ENCODE measurements at regions not wholly inside any gene's neighbourhood (a gene's known extent, or its start where the extent isn't known, plus 50 kb on each side); places are given as distances from the start of the nearest gene placed in this dataset.
A peak's percentile ranks its signal among the peaks of the same experiment; 100 is the strongest.
"Not testable (repeated sequence)": the region's sequence is repeated elsewhere in the genome, so short reads cannot be mapped to it uniquely, and the experiment has no call there.

DNA sequence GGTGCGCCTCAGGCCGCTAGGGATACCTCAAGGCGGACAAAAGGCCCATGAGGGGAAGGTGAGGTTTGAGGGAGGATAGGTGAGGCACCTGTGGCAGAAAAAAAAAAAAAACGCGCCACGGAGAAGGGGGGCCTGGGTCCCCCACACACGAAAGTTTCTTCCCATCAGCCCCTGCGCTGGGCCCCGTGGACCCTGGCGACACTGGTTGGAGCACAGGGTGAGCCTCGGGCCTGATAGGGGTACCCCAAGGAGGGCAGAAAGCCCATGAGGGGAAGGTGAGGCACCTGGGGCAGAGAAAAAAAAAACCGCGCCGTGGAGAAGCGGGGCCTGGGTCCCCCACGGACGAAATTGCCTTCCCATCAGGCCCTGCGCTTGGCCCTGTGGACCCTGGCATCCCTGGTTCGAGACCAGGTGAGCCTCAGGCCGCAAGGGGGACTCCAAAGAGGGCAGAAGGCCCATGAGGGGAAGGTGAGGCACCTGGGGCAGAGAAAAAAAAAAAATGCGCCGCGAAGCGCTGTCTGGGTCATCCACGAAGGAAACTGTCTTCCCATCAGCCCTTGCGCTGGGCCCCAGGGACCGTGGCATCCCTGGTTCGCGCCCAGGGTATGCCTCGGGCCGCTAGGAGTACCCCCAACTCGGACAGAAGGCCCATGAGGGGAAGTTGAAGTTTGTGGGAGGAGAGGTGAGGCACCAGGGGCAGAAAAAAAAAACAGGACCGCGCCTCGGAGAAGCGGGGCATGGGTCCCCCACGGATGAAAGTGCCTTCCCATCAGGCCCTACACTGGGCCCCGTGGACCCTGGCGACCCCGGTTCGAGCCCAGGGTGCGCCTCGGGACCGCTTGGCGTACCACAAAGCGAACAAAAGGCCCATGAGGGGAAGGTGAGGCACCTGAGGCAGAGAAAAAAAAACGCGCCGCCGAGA lies 226.2 kb downstream of the CCDC74A start:
- DNase-seq, result no peak

DNA sequence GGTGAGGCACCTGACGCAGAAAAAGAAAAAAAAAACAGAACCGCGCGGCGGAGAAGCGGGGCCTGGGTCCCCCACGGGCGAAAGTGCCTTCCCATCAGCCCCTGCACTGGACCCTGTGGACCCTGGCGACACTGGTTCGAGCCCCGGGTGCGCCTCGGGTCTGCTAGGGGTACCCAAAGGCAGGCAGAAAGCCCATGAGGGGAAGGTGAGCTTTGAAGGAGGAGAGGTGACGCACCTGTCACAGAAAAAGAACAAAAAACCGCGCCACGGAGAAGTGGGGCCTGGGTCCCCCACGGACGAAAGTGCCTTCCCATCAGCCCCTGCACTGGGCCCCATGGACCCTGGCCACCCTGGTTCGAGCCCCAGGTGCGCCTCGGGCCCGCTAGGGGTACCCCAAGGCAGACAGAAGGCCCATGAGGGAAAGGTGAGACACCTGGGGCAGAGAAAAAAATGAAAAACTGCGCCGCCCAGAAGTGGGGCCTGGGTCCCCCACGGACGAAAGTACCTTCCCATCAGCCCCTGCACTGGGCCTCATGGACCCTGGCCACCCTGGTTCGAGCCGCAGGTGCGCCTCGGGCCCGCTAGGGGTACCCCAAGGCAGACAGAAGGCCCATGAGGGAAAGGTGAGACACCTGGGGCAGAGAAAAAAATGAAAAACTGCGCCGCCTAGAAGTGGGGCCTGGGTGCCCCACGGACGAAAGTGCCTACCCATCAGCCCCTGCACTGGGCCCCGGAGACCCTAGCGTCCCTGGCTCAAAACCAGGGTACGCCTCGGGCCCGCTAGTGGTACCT lies 227.4 kb downstream of the CCDC74A start:
- no peak for DNase-seq

DNA sequence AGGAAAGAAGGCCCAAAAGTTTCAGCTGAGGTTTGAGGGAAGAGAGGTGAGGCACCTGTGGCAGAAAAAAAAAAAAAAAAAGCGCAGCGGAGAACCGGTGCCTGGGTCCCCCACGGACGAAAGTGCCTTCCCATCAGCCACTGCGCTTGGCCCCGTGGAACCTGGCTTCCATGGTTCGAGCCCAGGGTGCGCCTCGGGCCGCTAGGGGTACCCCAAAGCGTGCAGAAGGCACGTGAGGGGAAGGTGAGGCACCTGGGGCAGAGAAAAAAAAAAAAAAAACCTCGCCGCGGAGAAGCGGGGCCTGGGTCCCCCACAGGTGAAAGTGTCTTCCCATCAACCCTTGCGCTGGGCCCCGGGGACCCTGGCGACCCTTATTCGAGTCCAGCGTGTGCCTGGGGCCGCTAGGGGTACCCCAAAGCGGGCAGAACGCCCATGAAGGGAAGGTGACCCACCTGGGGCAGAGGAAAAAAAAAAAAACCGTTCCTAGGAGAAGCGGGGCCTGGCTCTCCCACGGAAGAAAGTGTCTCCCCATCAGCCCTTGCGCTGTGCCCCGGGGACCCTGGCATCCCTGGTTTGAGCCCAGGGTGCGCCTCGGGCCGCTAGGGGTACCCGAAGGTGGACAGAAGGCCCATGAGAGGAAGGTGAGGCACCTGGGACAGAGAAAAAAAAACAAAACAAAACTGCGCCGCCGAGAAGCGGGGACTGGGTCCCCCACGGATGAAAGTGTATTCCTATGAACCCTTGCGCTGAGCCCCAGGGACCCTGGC lies 228.6 kb downstream of the CCDC74A start:
- no peak for DNase-seq

DNA sequence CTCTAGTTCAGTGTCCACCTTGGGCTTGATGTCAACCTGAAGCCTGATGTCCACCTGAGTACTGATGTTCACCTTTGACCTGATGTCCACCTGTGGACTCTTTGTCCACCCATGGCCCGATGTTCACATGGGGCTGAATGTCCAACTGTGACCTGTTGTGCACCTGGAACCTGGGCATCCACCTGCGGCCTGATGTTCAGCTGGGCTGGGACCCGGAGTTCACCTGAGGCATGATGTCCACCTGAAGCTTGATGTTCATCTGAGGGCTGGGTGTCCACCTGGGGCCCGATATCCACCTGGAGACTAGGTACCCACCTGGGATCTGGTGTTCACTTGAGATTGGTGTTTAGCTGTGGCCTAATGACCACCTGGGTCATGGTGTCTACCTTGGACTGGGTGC lies 231.3 kb downstream of the CCDC74A start:
- not testable (repeated sequence) for DNase-seq

DNA sequence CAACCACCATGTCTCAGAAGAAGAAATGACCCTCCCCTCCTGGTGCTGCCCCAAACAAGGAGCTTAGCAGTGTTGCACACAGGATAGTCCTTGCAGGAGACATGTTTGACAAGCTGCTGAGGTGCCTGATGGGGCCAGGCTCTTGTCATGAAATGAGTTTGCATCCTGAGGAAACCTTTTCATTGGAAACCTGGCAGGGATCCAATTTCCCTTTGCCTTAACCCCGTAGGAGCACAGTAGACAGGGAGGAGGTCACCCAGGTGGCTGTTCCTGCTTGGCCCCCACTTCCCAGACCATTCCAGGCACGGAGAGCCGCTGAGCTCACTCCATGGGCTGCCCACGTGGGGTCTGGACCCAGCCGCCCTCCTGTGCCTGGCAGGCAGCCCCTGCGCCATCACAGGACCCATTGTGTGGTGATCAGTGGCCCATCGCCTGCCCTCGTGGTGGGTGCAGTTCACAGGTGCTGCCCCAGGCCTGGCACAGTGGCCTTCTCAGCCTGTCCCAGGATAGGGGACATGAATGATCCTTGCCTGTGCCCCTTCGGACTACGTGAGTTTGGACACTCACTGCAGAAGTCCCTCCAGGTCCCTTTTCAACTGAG lies 247.4 kb downstream of the CCDC74A start:
- DNase-seq, result not testable (repeated sequence)

DNA sequence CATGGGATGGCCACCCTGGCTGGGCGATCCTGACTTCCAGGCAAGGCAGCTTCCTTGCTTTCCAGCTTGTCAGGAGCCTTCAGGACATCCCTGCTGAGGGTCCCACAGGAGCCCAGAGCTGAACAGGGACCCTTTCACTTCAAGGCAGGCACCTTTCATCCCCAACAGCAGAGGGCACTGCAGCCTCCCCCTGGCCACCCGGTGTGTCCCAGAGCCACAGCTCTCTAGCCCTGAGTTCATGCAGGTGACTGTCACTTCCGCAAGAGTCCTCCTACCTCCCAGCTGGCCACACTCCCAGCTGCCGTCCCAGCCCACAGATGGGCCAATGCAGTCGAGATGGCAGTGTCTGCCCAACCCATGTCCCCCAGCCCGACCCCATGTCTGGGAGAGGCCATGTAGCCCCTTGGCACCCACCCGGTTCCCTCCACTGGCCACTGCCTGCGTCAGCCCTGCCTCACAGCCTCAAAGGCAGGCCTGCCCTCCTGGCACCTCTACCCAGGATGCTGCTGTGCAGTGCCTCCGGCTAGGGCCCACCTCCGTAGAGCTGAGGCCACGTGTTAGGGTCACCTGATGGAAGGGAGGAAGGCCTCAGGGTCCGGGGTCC lies 248.3 kb downstream of the CCDC74A start:
- DNase-seq, result not testable (repeated sequence)

DNA sequence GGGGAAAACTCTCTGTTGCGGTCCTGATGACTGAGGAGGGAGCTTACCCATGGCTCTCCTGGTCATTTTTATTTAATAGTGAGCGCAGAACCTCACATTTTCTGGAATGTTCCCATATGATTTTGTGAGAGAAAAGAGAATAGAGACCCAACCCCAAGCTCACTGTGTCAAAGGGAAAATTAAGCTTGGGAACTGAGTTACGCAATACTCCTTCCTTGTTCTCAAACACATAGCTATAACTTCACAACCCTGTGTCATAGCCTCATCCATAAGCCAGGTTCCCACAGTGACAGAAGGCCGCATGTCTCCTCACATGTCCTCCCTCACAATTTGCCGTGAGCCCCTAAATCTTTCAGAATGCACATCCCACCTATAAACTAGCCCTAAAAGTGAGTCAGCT lies 252.8 kb downstream of the CCDC74A start:
- not testable (repeated sequence) for DNase-seq

DNA sequence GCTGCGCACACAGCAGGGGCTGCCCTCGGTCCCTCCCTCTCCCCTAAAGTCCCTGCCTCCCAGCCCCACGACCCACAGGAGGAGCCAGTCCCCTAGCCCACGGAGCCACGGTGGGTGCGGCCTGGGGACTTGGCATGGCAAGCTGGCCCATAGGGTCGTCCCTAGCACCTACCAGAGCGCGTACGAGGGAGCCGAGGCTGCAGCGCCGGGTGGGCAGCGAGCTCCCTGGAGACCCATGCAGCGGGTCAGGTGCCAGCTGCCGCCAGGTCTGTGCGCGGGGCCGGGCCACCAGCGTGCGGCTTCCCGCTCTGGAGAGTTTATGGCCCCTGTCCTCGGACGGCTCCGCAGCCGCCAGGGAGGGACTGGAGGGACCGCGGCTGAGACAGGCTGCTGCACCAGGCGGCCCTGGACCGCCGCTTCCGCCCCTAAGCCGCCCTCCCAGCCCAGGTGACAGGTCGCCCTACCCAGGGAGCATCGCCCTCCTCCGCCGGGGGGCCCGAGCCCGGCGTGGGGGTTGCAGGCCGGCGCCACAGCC lies 273.6 kb downstream of the CCDC74A start:
- no peak for DNase-seq

DNA sequence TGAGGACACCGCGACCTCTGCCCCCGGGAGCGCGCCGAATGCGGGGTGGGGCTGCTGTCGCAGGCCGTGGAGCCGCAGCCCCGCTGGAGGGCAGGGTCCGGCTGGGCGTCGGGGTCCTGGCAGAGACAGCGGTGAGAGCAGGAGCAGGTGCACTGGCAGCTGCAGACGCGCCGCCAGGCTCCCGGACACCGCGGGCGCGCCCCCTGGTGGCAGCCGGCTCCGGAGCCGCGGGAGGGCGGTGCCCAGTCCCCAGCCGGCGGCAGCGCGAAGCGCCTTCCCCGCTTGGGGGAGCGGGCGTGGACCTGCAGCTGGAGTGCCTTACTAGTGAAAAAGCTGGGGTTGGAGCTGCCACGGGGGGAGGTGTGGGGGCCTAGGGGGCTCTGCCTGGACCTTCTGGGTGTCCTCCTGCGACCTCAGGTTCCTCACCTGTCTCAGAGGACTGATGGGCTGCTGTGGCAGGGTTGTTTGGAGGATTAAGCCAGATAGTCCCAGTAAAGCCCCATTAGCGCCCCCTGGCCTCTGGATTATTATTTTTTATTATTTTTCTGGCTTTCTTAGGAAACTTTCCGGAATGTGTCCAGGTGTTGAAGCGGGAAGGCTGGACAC lies 274.2 kb downstream of the CCDC74A start:
- DNase-seq, result peak; percentile 71

DNA sequence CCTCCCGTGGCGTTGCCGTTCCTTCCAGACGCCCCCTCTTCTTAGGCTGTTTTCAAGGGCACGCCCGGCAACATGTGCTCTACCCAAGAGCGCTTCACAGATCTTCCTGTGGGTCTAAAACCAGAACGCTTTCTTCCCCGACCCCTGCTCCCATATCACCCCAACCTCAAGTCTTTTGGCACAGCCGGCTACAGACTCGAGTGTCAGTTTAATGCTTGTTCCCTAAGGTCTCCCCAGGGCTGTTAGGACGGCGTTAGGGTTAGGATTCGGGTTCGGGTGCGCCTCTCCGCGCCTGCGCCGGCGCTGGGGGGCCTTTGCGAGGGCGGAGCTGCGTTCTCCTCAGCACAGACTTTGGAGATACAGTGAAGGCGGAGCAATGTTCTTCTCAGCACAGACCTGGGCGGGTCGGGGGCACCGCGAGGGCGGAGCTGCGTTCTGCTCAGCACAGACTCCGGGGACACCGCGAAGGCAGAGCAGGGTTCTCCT lies 274.7 kb downstream of the CCDC74A start:
- DNase-seq, result peak; percentile 57

DNA sequence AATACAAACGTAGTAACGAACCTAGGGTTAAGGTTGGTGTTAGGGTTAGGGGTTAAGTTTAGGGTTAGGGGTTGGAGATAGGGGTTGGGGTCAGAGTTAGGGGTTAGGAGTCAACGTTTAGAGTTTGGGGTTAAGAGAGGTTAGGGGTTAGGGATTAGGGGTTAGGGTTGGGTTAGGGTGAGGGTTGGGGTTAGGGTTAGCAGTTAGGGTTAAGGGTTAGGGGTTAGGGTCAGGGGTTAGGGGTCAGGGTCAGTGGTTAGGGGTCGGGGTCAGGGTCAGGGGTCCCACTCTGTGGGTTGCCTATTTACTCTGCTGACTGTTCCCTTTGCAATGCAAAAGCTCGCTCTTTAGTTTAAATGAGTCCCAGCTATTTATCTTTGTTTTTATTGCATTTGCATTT lies 275.5 kb downstream of the CCDC74A start:
- DNase-seq, result not testable (repeated sequence)

DNA sequence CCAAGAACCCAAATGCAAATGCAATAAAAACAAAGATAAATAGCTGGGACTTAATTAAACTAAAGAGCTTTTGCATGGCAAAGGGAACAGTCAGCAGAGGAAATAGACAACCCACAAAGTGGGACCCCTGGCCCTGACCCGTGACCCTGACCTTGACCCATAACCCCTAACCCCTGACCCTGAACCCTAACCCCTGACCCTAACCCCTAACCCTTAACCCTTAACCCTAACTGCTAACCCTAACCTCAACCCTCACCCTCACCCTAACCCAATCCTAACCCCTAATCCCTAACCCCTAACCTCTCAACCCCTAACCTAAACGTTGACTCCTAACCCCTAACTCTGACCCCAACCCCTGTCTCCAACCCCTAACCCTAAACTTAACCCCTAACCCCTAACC lies 284.9 kb downstream of the CCDC74A start:
- DNase-seq, result not testable (repeated sequence)

DNA sequence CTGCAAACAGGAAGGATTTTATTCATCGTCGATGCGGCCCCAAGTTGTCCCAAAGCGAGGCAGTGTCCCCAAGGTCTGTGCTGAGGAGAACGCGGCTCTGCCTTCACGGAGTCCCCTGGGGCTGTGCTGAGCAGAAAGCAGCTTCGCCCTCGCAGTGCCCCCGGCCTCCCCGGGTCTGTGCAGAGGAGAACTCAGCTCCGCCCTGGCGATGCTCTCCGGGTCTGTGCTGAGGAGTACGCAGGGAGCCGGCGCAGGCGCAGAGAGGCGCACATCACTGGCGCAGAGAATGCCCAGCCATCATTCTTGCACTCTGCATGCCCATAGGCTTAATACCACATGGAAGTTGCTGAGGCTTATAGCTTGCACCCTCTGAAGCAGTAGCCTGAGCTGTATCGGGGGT lies 285.7 kb downstream of the CCDC74A start:
- DNase-seq, result not testable (repeated sequence)

DNA sequence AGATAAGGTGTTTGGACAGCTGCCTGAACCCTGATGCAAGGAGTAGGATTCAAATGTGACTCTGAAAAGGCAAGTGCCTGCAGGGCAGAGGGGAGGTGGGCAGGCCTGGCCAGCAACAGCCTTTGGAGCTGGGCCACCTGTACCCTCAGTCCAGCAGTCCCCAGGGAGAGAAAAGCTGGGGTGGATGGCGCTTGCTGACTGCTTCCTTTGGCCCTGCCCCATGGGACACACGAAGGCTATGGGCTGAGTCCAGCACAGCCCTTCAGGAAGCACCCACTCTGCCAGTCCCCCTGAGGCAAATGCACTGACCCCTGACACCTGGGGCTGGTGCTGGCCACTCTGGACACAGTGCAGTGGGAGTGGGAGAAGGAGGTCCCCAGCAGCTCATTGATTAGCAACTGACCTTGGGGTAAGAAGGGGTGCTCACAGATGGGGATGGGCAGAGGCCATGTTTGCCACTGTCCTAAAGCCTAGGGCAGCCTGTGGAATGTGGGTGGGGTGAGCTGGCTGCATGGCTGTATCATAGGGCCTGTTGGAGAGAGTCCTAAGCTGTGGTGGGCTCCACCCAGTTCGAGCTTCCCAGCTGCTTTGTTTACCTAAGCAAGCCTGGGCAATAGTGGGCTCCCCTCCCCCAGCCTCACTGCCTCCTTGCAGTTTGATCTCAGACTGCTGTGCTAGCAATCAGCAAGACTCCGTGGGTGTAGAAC lies 290.7 kb downstream of the CCDC74A start:
- not testable (repeated sequence) for DNase-seq

DNA sequence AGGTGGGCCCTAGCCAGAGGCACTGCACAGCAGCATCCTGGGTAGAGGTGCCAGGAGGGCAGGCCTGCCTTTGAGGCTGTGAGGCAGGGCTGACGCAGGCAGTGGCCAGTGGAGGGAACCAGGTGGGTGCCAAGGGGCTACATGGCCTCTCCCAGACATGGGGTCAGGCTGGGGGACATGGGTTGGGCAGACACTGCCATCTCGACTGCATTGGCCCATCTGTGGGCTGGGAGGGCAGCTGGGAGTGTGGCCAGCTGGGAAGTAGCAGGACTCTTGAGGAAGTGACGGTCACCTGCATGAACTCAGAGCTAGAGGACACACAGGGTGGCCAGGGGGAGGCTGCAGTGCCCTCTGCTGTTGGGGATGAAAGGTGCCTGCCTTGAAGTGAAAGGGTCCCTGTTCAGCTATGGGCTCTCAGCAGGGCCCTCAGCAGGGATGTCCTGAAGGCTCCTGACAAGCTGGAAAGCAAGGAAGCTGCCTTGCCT lies 294.6 kb downstream of the CCDC74A start:
- DNase-seq, result not testable (repeated sequence)

DNA sequence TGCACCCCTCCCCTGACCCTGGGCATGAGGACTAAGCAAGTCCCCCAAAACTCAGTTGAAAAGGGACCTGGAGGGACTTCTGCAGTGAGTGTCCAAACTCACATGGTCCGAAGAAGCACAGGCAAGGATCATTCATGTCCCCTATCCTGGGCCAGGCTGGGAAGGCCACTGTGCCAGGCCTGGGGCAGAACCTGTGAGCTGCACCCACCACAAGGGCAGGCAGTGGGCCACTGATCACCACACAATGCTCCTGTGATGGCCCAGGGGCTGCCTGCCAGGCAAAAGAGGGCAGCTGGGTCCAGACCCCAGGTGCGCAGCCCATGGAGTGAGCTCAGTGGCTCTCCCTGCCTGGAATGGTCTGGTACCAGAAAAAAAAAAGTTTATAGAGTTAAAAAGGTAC lies 295.4 kb downstream of the CCDC74A start:
- not testable (repeated sequence) for DNase-seq

DNA sequence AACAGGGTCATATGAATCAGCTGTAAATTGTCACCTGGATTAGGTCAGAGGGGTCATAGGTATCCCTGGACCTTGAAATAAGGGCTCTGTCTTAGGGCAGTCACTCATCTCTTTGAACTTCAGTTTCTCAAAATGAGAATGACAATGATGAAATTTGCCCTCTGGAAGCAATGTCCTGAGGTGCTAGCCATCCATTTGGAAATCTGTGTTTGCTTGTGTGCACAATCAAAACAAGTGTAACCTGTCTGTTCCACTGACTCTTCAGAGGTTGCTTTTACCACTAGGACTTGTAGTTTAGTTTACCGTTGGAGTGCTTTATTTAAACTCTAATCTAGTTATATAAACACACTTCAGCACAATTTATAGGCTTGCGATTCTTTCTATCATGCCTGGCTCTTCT lies 297.3 kb downstream of the CCDC74A start:
- not testable (repeated sequence) for DNase-seq

DNA sequence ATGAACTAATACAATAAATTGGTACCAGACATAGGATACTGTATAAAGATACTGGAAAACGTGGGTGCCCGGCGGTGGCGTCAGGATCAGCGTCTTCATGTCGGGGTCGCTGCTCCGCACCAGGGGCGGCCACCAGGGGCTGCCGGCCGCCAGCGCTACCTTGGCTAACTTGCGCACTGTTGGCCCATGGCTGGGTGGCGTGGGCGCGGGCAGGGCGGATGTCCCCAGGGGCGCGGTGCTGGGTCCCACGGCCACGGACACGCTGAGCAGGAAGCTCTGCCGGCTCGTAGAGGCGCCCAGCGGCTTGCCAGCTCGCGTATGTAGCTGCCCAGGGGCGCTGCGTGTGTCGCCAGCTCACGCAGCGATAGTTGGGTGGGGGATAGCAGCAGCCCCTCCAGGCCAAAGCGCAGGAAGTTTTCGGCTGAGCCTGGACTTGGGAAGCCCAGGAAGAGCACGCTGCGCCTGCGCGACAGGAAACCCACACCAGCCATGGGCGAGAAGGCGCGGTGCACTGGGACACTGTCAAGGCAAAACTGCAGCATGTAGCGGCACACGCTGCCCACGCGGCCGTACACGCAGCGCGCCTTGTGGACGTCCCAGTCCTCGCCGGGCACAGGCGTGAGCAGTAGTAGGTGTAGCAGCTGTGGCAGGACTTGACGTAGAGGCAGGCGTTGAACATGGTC lies 299.9 kb downstream of the CCDC74A start:
- no peak for DNase-seq

DNA sequence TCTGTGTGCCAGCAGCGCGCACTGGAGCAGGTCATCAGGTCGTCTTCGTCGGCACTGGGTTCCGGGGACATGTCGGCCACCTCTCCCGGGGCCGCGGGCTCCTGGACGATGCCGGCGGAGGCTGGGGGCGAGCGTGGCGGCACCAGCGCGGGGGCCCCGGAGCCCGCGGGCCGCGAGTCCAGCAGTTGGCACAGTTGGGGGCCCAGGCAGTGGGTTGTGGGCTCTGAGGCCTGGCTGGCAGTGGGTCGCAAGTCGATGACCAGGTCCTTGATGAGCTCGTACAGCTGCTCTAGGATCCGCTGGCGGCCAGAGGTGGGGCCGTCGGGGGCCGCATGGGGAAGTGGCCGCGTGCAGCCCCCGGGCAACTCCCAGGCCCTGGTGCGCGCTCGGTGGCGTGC lies 300.5 kb downstream of the CCDC74A start:
- no peak for DNase-seq
